Activated CD4-positive, alpha-beta memory T cell treated with anti-CD3 and anti-CD28 coated beads for 36 hours (primary cell): ENCODE measurements at regions not wholly inside any gene's neighbourhood (a gene's known extent, or its start where the extent isn't known, plus 50 kb on each side); places are given as distances from the start of the nearest gene placed in this dataset.

ENCODE experiments used
- CTCF ChIA-PET: fragments of 350-600 bp; sonication (Branson Sonifier 250); formaldehyde crosslinking; loops from one replicate; lab custom pipeline; 2021; ENCODE audit warnings: antibody characterized with exemption, inconsistent platforms; lab: Charles Lee
- POLR2A ChIA-PET: fragments of 350-600 bp; sonication (Branson Sonifier 250); formaldehyde crosslinking; loops from one replicate; lab custom pipeline; 2021; ENCODE audit warnings: antibody characterized with exemption; lab: Charles Lee
- DNase-seq: peaks from one replicate; pipeline ENCODE4 v3.0.0-alpha.2; 2020
- H3K27ac Mint-ChIP-seq: one replicate; pipeline ENCODE4 v1.8.0; 2021; ENCODE audit warnings: mixed read lengths
- H3K27me3 Mint-ChIP-seq: one replicate; pipeline ENCODE4 v1.8.0; 2021; ENCODE audit warnings: mixed read lengths
- H3K36me3 Mint-ChIP-seq: one replicate; pipeline ENCODE4 v1.8.0; 2021; ENCODE audit warnings: mixed read lengths
- H3K4me1 Mint-ChIP-seq: one replicate; pipeline ENCODE4 v1.8.0; 2021; ENCODE audit warnings: low read depth, mixed read lengths
- H3K4me3 Mint-ChIP-seq: one replicate; pipeline ENCODE4 v1.8.0; 2021; ENCODE audit warnings: mild to moderate bottlenecking, mixed read lengths
- H3K9me3 Mint-ChIP-seq: one replicate; pipeline ENCODE4 v1.8.0; 2021; ENCODE audit warnings: mixed read lengths
- intact Hi-C: fragments of 100-400 bp; cut with micrococcal nuclease; formaldehyde crosslinking; loops from one replicate; pipeline ENCODE4 v1.15.1; 2023

- H3K36me3 Mint-ChIP-seq = no peaks in the 10 kb centered on the region
- POLR2A ChIA-PET = no interaction called here
- H3K4me1 Mint-ChIP-seq = no peaks in the 10 kb centered on the region
These were observed 175.7 kb upstream of the RND3 start for GRCh38 chr2:150663143-150663542.

DNA sequence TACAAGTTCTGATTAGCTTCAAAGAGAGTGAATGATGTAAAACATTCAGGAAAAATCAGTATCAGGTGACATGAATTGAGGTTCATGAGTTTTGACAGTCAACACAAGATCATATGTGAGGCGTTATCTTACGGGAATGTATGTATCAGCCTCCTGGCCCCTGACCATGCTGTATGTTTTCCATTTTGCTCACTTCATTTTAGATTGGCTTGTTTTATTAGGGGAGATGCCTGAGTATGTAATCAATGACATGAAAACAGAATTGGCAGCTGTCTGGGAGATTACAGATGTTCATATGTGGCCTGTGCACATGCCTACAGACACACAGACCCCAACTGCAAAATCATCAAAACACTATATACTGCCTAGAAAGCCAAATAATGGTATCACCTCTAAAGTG is 168.5 kb upstream of the RND3 start:
- ChIA-PET CTCF (no interaction called here), POLR2A (no interaction called here)
- no peak for DNase-seq
- no peaks in the 10 kb centered on the region for H3K4me1 Mint-ChIP-seq
- H3K27me3 Mint-ChIP-seq = no peaks in the 10 kb centered on the region
- no peak overlapping the region for H3K27ac Mint-ChIP-seq
- intact Hi-C loops = no loop called here
- peaks cover 5% of the 10 kb centered on the region for H3K9me3 Mint-ChIP-seq
- H3K36me3 Mint-ChIP-seq = no peaks in the 10 kb centered on the region
- no peak overlapping the region for H3K4me3 Mint-ChIP-seq

More at GRCh38 chr2:150663143-150663542, 175.7 kb upstream of the RND3 start:
- no peak for DNase-seq
- Mint-ChIP-seq H3K27ac (no peak overlapping the region), H3K4me3 (no peak overlapping the region), H3K27me3 (no peaks in the 10 kb centered on the region), H3K9me3 (peaks cover 14% of the 10 kb centered on the region)
- intact Hi-C loops = no loop called here
- CTCF ChIA-PET = no interaction called here

- H3K9me3 Mint-ChIP-seq = peaks cover under 1% of the 10 kb centered on the region
- intact Hi-C loops = no loop called here
- H3K27ac Mint-ChIP-seq = no peak overlapping the region
- CTCF ChIA-PET = no interaction called here
- no peaks in the 10 kb centered on the region for H3K36me3 Mint-ChIP-seq
- H3K27me3 Mint-ChIP-seq = no peaks in the 10 kb centered on the region
- no peaks in the 10 kb centered on the region for H3K4me1 Mint-ChIP-seq
- H3K4me3 Mint-ChIP-seq = no peak overlapping the region
- POLR2A ChIA-PET = no interaction called here
- no peak for DNase-seq
These were observed 165.9 kb upstream of the RND3 start for GRCh38 chr2:150653351-150653750.

- H3K27ac Mint-ChIP-seq = no peak overlapping the region
- peaks cover 2% of the 10 kb centered on the region for H3K27me3 Mint-ChIP-seq
- intact Hi-C loops = no loop called here
- DNase-seq = no peak
- H3K36me3 Mint-ChIP-seq = no peaks in the 10 kb centered on the region
- ChIA-PET POLR2A (no interaction called here), CTCF (no interaction called here)
- H3K4me1 Mint-ChIP-seq = no peaks in the 10 kb centered on the region
- no peaks in the 10 kb centered on the region for H3K9me3 Mint-ChIP-seq
- no peak overlapping the region for H3K4me3 Mint-ChIP-seq
These were observed 160.5 kb upstream of the RND3 start for GRCh38 chr2:150647943-150648342.

DNA sequence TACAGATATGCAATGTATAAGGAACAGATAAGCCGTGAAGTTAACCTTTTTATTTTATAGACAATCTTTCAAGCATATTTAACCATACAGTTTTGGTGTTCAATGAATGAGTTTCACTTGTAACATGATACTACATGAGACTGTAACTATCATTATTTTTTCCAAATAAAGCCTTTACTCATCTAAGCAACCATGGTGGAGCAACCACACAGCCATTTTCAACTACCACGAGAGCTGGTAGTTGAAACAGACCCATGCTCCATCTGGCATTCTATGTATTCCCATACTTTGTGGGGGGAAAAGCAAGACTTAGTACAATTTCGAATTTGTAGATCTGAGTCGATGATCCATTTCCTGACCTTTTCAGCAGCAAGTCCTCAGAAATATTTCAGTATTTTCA is 159.3 kb upstream of the RND3 start:
- CTCF ChIA-PET = no interaction called here
- POLR2A ChIA-PET = no interaction called here
- no peaks in the 10 kb centered on the region for H3K4me1 Mint-ChIP-seq
- H3K36me3 Mint-ChIP-seq = no peaks in the 10 kb centered on the region
- no peak for DNase-seq
- no peaks in the 10 kb centered on the region for H3K9me3 Mint-ChIP-seq
- intact Hi-C loops = no loop called here
- no peak overlapping the region for H3K27ac Mint-ChIP-seq
- H3K27me3 Mint-ChIP-seq = peaks cover 2% of the 10 kb centered on the region
- H3K4me3 Mint-ChIP-seq = no peak overlapping the region

DNA sequence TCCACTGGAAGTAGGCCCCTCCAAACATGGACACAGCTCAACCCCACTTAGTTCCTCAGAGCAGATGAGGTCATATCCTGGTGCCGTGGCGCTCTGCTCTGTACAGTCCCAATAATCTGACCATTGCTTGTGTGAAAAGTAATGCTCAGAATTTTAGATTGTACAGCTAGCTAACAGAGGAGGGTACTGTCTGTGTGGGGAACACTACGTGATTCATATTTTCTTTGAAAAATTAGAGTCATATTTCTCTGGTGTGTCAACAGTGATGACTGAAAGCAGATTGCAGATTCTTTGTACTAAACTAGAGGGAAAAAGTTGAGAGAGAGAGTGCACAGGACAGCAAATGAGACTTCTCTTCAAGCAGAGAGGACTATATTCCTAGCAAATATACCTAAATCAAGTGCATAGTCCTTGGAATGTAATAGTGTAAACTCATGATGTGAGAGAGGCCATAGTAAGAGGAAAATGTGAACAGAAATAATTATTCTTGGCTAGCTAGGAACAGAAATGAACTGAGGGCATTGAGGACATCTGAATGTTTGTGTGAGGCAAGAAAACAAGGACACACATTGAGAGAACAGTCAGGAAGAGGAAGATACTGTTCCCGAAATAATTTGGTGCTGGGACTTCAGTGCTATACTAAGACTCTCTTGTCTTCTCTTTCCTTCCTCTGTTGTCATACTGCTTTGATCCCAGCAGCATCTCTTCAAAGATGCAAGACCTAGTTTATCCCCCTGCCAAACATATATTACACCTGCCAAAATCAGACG is 157.0 kb upstream of the RND3 start:
- peaks cover 1% of the 10 kb centered on the region for H3K4me1 Mint-ChIP-seq
- no peaks in the 10 kb centered on the region for H3K36me3 Mint-ChIP-seq
- intact Hi-C loops = no loop called here
- no peak overlapping the region for H3K27ac Mint-ChIP-seq
- peaks cover 2% of the 10 kb centered on the region for H3K27me3 Mint-ChIP-seq
- H3K4me3 Mint-ChIP-seq = no peak overlapping the region
- ChIA-PET CTCF (no interaction called here), POLR2A (no interaction called here)
- H3K9me3 Mint-ChIP-seq = no peaks in the 10 kb centered on the region
- no peak for DNase-seq

DNA sequence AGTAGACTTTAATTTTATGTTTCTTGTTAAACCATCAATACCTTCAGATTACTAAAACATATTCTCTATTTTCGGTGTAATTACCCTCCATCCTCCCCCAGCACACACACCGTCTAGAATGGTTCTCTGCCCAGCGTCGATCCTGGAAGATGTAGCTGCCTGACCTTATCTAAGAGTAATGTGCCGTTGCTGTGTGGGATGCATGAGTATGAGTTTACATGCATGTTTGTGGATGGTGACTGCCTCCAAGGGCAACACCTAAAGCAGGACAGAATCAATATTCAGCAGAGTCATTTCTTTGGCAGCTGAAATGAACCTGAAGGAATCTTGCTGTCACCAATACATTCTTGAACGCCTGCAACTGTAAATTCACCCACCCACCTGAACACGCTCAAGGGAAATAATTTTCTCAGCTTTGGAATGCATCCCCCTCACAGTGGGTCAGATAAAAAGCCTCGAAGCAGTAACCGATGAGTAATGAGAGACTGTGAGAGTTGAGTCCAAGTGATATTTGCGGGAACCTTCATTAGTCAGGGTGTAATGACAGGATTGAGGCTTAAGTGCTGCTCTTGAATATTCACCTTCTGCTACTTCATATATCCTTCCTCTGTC is 155.8 kb upstream of the RND3 start:
- POLR2A ChIA-PET = no interaction called here
- no peak overlapping the region for H3K27ac Mint-ChIP-seq
- intact Hi-C loops = no loop called here
- H3K4me3 Mint-ChIP-seq = no peak overlapping the region
- peaks cover 1% of the 10 kb centered on the region for H3K4me1 Mint-ChIP-seq
- no peaks in the 10 kb centered on the region for H3K9me3 Mint-ChIP-seq
- DNase-seq = no peak
- CTCF ChIA-PET = no interaction called here
- peaks cover 2% of the 10 kb centered on the region for H3K27me3 Mint-ChIP-seq
- no peaks in the 10 kb centered on the region for H3K36me3 Mint-ChIP-seq

DNA sequence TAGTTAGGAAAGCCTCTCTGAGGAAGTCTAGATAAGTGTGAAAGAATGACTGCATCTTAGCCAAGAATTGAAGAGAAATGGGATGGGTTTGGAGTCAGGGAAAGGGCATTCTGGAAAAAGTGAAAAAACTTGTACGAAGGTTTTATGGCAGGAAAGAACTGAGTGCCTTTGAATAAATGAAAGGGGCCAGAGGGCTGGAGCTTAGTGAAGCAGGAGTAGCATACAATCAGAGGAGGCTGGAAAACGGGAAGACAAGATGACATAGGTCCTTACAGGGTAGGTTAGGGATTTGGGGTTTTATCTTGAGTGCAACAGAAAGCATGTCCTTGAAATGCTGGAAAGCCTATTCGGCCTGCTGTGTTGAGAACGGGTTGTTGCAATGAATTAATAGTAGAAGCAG is 152.6 kb upstream of the RND3 start:
- intact Hi-C loops = no loop called here
- no peak overlapping the region for H3K27ac Mint-ChIP-seq
- POLR2A ChIA-PET = no interaction called here
- H3K4me1 Mint-ChIP-seq = peaks cover 1% of the 10 kb centered on the region
- no peak overlapping the region for H3K4me3 Mint-ChIP-seq
- H3K36me3 Mint-ChIP-seq = no peaks in the 10 kb centered on the region
- H3K27me3 Mint-ChIP-seq = peaks cover 2% of the 10 kb centered on the region
- H3K9me3 Mint-ChIP-seq = no peaks in the 10 kb centered on the region
- DNase-seq = no peak
- CTCF ChIA-PET = no interaction called here

GRCh38 chr2:150639383-150639782 is 151.9 kb upstream of the RND3 start:
- Mint-ChIP-seq H3K36me3 (no peaks in the 10 kb centered on the region), H3K4me1 (peaks cover 1% of the 10 kb centered on the region), H3K27ac (no peak overlapping the region), H3K27me3 (peaks cover under 1% of the 10 kb centered on the region), H3K4me3 (no peak overlapping the region), H3K9me3 (no peaks in the 10 kb centered on the region)
- intact Hi-C loops = no loop called here
- no peak for DNase-seq
- POLR2A ChIA-PET = no interaction called here
- CTCF ChIA-PET = no interaction called here

DNA sequence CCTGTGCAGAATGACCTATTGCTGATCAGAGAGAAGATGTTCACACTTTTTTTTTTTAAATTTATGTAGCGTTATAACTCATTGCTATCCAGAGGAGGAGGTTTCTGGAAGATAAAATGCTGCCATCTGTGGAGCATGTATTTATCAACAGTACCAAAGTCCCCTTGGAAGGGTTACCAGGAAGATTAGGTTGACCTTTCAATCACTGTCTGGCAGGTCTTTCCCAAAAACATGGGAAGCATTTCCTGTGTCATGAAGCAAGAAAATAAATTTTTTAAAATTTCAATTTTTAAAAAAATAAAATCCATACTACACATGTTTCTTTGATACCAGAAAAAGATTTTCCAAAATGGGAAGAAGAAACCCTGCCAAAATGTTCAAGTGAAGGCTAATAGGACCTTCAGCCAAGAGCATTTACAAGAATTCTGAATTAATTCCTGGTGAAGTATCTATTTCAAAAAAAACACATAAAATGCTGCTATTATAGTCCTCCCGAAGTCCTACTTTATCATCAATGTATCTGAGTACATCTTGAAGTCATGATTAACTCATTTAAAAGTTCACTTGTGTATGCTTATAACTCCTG is 143.9 kb upstream of the RND3 start:
- no peak for DNase-seq
- no peaks in the 10 kb centered on the region for H3K9me3 Mint-ChIP-seq
- intact Hi-C loops = no loop called here
- CTCF ChIA-PET = no interaction called here
- H3K27ac Mint-ChIP-seq = no peak overlapping the region
- H3K36me3 Mint-ChIP-seq = no peaks in the 10 kb centered on the region
- H3K4me3 Mint-ChIP-seq = no peak overlapping the region
- no peaks in the 10 kb centered on the region for H3K4me1 Mint-ChIP-seq
- POLR2A ChIA-PET = no interaction called here
- no peaks in the 10 kb centered on the region for H3K27me3 Mint-ChIP-seq

DNA sequence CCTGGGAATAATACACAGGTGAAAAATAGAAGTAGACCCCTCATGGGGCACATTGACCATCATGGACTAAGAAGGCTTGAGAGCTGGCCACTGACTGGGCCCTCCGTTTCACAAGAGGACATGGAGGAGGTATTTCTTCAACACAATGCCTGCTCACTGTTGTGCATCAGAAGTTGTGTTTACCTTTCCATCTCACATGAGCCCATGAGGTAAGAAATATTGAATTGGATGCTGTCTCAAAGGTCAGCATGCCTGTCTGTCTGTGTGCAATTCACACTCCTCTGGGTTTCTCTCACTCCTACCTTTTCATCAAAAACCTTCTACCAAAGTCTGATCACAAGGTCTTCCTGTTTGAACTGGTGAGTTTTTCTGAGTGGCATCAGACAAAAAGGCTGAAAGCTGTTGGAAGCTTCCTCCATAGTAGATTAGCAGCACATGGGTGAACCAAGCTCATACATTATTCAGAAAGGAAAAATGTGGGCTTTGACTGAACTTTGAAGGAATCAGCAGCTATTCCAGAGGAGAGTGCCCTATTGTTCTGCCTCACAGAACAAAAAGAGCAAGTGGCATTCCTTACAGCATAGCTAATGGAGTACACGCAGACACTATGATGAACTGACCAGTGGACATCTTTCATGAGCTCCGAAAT is 143.2 kb upstream of the RND3 start:
- no peak overlapping the region for H3K4me3 Mint-ChIP-seq
- no peaks in the 10 kb centered on the region for H3K4me1 Mint-ChIP-seq
- H3K9me3 Mint-ChIP-seq = no peaks in the 10 kb centered on the region
- ChIA-PET POLR2A (no interaction called here), CTCF (no interaction called here)
- no peaks in the 10 kb centered on the region for H3K27me3 Mint-ChIP-seq
- intact Hi-C loops = no loop called here
- H3K36me3 Mint-ChIP-seq = no peaks in the 10 kb centered on the region
- no peak overlapping the region for H3K27ac Mint-ChIP-seq
- DNase-seq = no peak

DNA sequence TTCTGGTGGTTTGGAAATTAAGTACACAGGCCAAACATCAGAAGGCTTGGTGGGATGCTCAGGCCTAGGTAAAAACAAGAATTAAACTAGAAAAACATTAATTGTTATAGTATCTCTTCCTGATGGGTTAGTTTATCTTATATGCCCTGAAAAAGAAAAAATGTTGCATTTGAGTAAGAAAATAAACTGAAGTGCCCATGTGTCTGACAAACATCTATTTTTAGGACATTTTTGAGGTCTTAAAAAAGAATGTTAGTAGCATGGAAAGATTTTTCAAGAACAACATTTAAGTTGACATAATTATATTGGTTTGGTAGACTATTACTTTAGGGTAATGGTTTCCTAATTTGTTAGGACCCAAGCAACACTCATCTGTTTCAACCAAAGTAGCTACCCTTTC is 140.1 kb upstream of the RND3 start:
- intact Hi-C loops = no loop called here
- no peaks in the 10 kb centered on the region for H3K9me3 Mint-ChIP-seq
- POLR2A ChIA-PET = no interaction called here
- H3K27ac Mint-ChIP-seq = no peak overlapping the region
- H3K4me1 Mint-ChIP-seq = no peaks in the 10 kb centered on the region
- DNase-seq = no peak
- no peaks in the 10 kb centered on the region for H3K27me3 Mint-ChIP-seq
- CTCF ChIA-PET = no interaction called here
- no peaks in the 10 kb centered on the region for H3K36me3 Mint-ChIP-seq
- no peak overlapping the region for H3K4me3 Mint-ChIP-seq
